GM18868 (cell line): ENCODE measurements at regions not wholly inside any gene's neighbourhood (a gene's known extent, or its start where the extent isn't known, plus 50 kb on each side); places are given as distances from the start of the nearest gene placed in this dataset.

Experiments
- ATAC-seq: cut with Tn5 transposase; IDR thresholded peaks from one replicate; pipeline ENCODE4 v1.9.1; 2021; ENCODE audit warnings: mild to moderate bottlenecking, moderate library complexity; ENCODE audit not compliant: unreplicated experiment

- no peak for ATAC-seq
These were observed 73.0 kb downstream of the SERPINA3 start for GRCh38 chr14:94685166-94685581.

- no peak for ATAC-seq
These were observed 70.5 kb downstream of the SERPINA3 start for GRCh38 chr14:94682736-94683135.

DNA sequence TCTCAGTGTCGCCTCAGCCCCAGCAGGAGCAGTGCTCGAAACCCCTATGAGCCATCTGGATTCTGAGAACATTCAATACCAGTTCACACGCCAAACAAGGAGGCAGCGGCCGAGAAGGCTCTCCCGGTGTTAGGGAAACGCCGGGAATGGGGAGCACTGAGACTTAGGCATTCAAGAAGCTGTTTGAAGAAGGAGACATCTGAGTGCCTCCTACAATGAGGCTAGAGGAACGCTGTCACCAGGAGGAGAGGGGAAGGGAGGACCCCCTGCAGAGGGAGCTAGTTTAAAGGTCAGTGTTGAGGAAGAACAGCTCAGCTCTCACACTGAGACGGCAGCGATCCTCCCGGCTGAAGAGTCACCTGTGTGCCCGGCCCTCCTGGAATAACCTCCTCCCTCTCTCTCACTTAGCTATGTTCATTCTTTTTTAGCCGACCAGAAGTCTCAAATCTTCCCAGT lies 69.9 kb downstream of the SERPINA3 start:
- no peak for ATAC-seq

DNA sequence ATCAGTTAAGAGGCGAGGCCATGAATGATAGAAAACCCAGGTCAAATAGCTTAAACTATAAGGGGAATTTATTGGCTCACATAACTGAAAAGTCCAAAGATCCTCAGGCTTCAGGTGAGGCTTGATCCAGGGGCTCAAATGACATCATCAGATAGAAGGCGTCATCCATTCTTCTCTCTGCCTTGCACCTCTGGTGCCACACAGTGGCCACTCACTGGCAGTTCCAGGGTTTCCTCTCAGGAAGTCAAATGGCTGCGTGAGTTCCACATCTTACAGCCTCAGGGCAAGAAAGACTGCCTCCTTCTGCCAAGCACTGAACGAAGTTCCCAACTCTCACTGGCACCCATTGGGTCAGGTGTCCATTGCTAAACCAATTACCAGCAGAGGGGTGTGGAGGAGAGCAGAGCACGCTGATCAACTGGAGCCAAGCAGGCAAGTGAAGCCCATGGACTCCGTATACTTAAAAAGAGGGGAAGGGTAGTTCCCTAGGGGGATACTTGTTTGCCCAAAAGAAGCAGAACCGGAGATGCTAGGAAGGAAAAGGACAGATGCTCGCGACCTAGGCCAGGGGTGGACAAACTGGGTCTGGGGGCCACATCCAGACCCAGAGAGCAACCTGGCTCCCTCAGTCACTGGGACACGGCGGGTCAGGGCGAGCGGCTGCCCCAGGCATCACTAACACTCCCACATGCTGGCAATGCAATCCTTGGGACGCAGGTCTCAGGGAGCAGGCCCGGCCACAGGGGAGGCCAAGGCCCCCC lies 69.3 kb downstream of the SERPINA3 start:
- no peak for ATAC-seq

DNA sequence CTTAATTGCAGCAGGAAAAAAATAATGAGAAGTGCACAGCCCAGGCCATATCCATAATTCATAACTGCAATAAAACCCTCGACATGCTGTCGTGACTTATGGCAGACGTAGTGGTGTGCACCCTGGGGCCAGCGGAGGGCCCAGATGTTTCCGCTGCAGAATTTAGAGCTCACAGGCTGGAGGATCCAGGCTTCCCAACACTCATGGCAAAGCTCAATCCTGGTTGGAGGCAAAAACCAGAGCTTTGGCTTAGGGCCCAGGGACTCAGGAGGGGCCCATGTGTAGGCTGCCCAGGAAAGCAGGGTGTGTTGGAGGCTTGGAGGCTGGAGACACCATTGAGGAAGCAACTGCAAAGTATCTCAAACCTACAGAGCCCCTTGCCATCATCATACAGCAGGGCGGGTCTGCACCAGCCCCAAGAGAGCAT lies 68.7 kb downstream of the SERPINA3 start:
- ATAC-seq: no peak

- no peak for ATAC-seq
These were observed 68.0 kb downstream of the SERPINA3 start for GRCh38 chr14:94679937-94680861.

- no peak for ATAC-seq
These were observed 67.1 kb downstream of the SERPINA3 start for GRCh38 chr14:94679106-94679810.

- ATAC-seq: no peak
These were observed 65.6 kb downstream of the SERPINA3 start for GRCh38 chr14:94677747-94678146.

DNA sequence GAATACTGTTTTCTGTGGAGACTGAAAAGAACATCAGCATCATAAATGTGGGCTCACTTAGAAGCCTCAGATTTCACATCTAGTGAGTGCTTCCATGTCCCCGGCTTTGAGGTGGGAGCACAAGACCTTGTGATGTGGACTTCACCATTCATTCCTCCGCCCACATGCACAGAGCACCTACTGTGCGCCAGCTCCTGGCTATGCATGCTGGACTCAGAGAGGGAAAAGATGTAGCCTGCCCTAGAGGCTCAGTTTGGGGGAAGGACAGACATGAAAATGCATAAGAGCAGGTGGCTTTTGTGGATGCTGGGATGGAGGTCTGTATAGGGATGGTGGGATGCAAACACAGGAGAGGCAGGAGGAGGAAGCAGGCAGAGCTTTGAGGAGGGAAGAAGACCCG lies 65.0 kb downstream of the SERPINA3 start:
- ATAC-seq: no peak

DNA sequence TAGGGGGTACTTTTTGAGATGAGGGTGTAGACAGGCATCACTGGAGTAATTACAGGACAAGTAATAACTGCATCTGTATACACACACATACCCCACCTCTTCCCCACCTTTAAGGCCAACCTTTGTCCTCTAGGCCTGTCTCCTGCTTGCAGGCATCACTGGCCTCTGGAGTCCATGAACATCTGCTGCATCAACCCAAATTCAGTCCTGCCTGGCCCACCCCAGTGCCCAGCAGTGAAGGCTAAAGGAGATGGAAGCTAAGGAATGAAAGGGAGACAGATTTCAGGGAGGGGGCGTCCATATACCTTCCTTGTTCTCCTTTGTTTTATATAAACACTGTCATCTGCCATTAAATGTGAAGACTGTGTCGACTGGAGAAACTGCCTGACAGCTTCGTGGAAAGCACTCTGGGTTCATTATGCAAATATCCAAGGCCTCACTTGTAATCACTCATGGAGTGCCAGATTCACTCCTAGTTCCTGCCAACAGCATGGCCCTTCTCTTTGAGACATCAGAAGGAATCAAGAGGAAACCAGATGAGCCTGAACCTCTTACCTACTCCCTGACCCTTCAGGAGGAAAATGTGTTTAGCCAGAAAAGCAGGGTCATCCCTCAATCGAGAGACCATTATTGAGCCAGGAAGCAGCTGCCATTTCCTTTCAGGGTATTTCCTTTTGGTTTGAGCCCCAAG lies 64.4 kb downstream of the SERPINA3 start:
- ATAC-seq: no peak

DNA sequence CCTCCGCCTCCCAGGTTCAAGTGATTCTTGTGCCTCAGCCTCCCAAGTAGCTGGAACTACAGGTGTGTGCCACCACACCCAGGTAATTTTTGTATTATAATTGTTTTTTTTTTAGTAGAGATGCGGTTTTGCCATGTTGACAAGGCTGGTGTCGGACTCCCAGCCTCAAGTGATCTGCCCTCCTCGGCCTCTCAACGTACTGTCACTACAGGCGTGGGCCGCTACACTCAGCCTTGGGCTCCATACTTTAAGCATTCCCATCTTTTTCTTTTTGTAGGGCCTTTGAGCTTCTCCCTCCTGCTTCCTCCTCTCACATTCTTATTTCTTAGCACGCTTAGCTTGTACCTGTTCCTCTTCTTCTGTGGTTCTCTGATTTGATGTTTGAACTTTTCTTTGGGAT lies 62.8 kb downstream of the SERPINA3 start:
- ATAC-seq: no peak

DNA sequence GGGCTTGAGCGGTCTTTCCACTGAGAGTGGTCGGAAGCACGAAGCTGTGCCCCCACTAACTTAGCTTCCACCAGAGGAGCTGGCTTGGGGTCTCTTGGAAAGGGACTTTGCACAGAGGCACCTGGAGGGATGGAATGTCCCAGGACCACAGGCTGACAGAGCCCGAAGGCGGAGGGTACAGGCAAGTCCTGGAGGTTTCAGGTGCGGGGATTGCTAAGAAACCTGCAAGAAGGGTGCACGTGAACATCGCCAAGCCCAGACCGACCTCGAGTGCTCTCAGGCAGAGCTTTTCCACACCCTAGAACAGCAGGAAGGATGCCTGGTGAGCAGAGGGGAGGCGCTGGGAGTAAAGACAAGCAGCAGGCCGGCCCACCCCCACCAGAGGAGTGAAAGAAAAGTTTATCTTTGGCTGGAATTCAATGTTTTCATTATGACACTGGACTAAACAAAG lies 61.6 kb downstream of the SERPINA3 start:
- ATAC-seq: no peak
